Esophagus squamous epithelium (tissue), 4 donors: ENCODE measurements at regions not wholly inside any gene's neighbourhood (a gene's known extent, or its start where the extent isn't known, plus 50 kb on each side); places are given as distances from the start of the nearest gene placed in this dataset.

Experiments used
- CTCF ChIP-seq, 6 experiments: fragments of 450-650 bp in 4 of 6; fragments of 200-600 bp in 2 of 6; sonication (generic) in 2 of 6; IDR thresholded peaks; one replicate each; pipeline ENCODE4 v1.5.1; 2016 to 2019; ENCODE audit warnings: antibody characterized with exemption in 6 of 6, mild to moderate bottlenecking in 4 of 6, moderate library complexity in 4 of 6
- POLR2A ChIP-seq, 4 donors: fragments of 450-650 bp; IDR thresholded peaks; one replicate each; pipeline ENCODE4 v1.6.1; 2017; ENCODE audit warnings: antibody characterized with exemption in 4 of 4, mild to moderate bottlenecking in 4 of 4, moderate library complexity in 3 of 4

- no peak for TF ChIP-seq CTCF (IDR thresholded peaks at IDR 0.05)
- TF ChIP-seq POLR2A (IDR thresholded peaks at IDR 0.05), result no peak
Observed at GRCh38 chr10:31705136-31705535, 223.5 kb downstream of the ARHGAP12 start.
